ENCODE measurements at regions not wholly inside any gene's neighbourhood (a gene's known extent, or its start where the extent isn't known, plus 50 kb on each side); places are given as distances from the start of the nearest gene placed in this dataset.
"Not testable (repeated sequence)": the region's sequence is repeated elsewhere in the genome, so short reads cannot be mapped to it uniquely, and the experiment has no call there.

DNA sequence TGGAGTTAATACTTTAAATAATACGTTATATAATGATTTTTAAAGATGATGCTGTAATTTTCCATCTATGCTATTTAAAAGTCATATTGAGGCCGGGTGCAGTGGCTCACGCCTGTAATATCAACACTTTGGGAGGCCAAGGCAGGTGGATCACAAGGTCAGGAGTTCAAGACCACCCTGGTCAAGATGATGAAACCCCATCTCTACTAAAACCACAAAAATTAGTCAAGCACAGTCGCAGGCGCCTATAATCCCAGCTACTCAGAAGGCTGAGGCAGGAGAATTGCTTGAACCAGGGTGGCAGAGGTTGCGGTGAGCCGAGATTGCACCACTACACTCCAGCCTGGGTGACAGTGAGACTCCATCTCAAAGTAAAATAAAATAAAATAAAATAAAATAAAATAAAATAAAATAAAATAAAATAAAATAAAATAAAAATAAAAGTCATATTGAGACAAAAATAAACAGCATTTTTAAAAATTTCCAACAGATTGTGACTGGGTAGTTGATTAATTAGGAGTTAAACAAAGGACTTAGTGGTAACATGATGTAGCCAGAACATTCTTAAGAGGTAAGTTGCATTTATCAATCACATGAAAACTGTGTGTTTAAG, 73.1 kb upstream of the SEM1 start:
- TF ChIP-seq, protein P1, sequence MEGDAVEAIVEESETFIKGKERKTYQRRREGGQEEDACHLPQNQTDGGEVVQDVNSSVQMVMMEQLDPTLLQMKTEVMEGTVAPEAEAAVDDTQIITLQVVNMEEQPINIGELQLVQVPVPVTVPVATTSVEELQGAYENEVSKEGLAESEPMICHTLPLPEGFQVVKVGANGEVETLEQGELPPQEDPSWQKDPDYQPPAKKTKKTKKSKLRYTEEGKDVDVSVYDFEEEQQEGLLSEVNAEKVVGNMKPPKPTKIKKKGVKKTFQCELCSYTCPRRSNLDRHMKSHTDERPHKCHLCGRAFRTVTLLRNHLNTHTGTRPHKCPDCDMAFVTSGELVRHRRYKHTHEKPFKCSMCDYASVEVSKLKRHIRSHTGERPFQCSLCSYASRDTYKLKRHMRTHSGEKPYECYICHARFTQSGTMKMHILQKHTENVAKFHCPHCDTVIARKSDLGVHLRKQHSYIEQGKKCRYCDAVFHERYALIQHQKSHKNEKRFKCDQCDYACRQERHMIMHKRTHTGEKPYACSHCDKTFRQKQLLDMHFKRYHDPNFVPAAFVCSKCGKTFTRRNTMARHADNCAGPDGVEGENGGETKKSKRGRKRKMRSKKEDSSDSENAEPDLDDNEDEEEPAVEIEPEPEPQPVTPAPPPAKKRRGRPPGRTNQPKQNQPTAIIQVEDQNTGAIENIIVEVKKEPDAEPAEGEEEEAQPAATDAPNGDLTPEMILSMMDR (tag by site-specific recombination; IDR thresholded peaks at IDR 0.05): not testable (repeated sequence)
- TF ChIP-seq GLIS1, FEZF1, SP2 (tag by site-specific recombination; IDR thresholded peaks at IDR 0.05): not testable (repeated sequence)
- TF ChIP-seq, protein P2, sequence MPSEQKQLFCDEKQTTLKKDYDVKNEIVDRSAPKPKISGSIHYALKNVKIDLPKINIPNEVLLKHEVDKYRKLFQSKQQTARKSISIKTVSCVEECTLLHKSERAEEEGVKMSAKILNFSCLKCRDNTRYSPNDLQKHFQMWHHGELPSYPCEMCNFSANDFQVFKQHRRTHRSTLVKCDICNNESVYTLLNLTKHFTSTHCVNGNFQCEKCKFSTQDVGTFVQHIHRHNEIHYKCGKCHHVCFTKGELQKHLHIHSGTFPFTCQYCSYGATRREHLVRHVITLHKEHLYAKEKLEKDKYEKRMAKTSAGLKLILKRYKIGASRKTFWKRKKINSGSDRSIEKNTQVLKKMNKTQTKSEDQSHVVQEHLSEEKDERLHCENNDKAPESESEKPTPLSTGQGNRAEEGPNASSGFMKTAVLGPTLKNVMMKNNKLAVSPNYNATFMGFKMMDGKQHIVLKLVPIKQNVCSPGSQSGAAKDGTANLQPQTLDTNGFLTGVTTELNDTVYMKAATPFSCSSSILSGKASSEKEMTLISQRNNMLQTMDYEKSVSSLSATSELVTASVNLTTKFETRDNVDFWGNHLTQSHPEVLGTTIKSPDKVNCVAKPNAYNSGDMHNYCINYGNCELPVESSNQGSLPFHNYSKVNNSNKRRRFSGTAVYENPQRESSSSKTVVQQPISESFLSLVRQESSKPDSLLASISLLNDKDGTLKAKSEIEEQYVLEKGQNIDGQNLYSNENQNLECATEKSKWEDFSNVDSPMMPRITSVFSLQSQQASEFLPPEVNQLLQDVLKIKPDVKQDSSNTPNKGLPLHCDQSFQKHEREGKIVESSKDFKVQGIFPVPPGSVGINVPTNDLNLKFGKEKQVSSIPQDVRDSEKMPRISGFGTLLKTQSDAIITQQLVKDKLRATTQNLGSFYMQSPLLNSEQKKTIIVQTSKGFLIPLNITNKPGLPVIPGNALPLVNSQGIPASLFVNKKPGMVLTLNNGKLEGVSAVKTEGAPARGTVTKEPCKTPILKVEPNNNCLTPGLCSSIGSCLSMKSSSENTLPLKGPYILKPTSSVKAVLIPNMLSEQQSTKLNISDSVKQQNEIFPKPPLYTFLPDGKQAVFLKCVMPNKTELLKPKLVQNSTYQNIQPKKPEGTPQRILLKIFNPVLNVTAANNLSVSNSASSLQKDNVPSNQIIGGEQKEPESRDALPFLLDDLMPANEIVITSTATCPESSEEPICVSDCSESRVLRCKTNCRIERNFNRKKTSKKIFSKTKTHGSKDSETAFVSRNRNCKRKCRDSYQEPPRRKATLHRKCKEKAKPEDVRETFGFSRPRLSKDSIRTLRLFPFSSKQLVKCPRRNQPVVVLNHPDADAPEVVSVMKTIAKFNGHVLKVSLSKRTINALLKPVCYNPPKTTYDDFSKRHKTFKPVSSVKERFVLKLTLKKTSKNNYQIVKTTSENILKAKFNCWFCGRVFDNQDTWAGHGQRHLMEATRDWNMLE (tag by site-specific recombination; conservative IDR thresholded peaks at IDR 0.05; ENCODE audit: low read depth): not testable (repeated sequence)
